H1 (cell line): ENCODE measurements at regions not wholly inside any gene's neighbourhood (a gene's known extent, or its start where the extent isn't known, plus 50 kb on each side); places are given as distances from the start of the nearest gene placed in this dataset.

Experiments
- CTCF ChIA-PET: fragments of 300-600 bp; sonication (Branson Sonifier 250); formaldehyde crosslinking; loops from one replicate; lab custom pipeline; 2021; ENCODE audit not compliant: partially characterized antibody; lab: Charles Lee
- POLR2A ChIA-PET: fragments of 300-600 bp; sonication (Branson Sonifier 250); formaldehyde crosslinking; loops from one replicate; lab custom pipeline; 2021; ENCODE audit warnings: inconsistent platforms; ENCODE audit not compliant: partially characterized antibody; lab: Charles Lee
- DNase-seq, 2 experiments: peaks; one replicate each; pipeline versions ENCODE4 v3.0.0 to v3.0.0-alpha.2; 2010 to 2022; ENCODE audit warnings: low spot score in 2 of 2, low read depth in 1 of 2, mixed read lengths in 1 of 2
- FAIRE-seq: peaks from 2 replicates; lab custom pipeline; 2011; peaks lifted over from hg19 to GRCh38; lab: Jason Lieb, UNC
- H2AFZ ChIP-seq: 2 replicates; pipeline ENCODE4 v1.8.1; 2012; ENCODE audit warnings: low read length, inconsistent platforms
- H2AK5ac ChIP-seq: 2 replicates; pipeline ENCODE4 v1.6.1; 2013; ENCODE audit warnings: low read depth, low read length
- H2BK120ac ChIP-seq: replicated peaks from 2 replicates; pipeline ENCODE3; 2013; ENCODE audit warnings: low read depth, low read length, inconsistent platforms
- H2BK12ac ChIP-seq: 2 replicates; pipeline ENCODE4 v1.6.1; 2013; ENCODE audit warnings: low read depth, low read length
- H2BK15ac ChIP-seq: 2 replicates; pipeline ENCODE4 v1.6.1; 2013; ENCODE audit warnings: low read length
- H2BK20ac ChIP-seq: 2 replicates; pipeline ENCODE4 v1.6.1; 2013; ENCODE audit warnings: low read length
- H2BK5ac ChIP-seq: 2 replicates; pipeline ENCODE4 v1.6.1; 2013; ENCODE audit warnings: low read depth, low read length
- H3K14ac ChIP-seq: 2 replicates; pipeline ENCODE4 v1.6.1; 2013; ENCODE audit warnings: inconsistent platforms; ENCODE audit not compliant: insufficient read length
- H3K18ac ChIP-seq: 2 replicates; pipeline ENCODE4 v1.6.1; 2013; ENCODE audit warnings: low read length; ENCODE audit errors: extremely low read depth
- H3K23ac ChIP-seq: 2 replicates; pipeline ENCODE4 v1.6.1; 2013; ENCODE audit warnings: inconsistent platforms; ENCODE audit not compliant: insufficient read length
- H3K23me2 ChIP-seq: 2 replicates; pipeline ENCODE4 v1.6.1; 2013; ENCODE audit warnings: low read depth, low read length
- H3K27ac ChIP-seq: 2 replicates; pipeline ENCODE4 v1.6.1; 2011; ENCODE audit warnings: low read depth, low read length, inconsistent platforms
- H3K27me3 ChIP-seq, 4 experiments: replicated peaks in 1 of 4; 1 replicate in 1 of 4; 2 replicates in 3 of 4; pipeline versions ENCODE4 v1.6.1 to v1.8.1; 2011 to 2013; ENCODE audit warnings: low read length in 3 of 4, mild to moderate bottlenecking in 3 of 4, inconsistent platforms in 2 of 4, mixed read lengths in 2 of 4, moderate library complexity in 1 of 4; ENCODE audit not compliant: control insufficient read depth in 3 of 4, insufficient read depth in 3 of 4; ENCODE audit errors: extremely low read depth in 1 of 4
- H3K36me3 ChIP-seq, 4 experiments: 2 replicates each; pipeline versions ENCODE4 v1.6.1 to v1.8.1; 2011 to 2013; ENCODE audit warnings: mild to moderate bottlenecking in 4 of 4, low read length in 3 of 4, moderate library complexity in 2 of 4, control low read depth in 1 of 4, inconsistent platforms in 1 of 4; ENCODE audit not compliant: insufficient read depth in 4 of 4, control insufficient read depth in 2 of 4
- H3K4ac ChIP-seq: replicated peaks from 2 replicates; pipeline ENCODE3; 2013; ENCODE audit warnings: low read length, low read depth, mixed read lengths, inconsistent platforms; ENCODE audit not compliant: insufficient read length
- H3K4me1 ChIP-seq, 4 experiments: replicated peaks in 1 of 4; 1 replicate in 1 of 4; 2 replicates in 3 of 4; pipeline versions ENCODE4 v1.6.1 to v1.8.1; 2011 to 2013; ENCODE audit warnings: low read length in 3 of 4, inconsistent platforms in 2 of 4, mixed read lengths in 1 of 4; ENCODE audit not compliant: insufficient read depth in 4 of 4, control insufficient read depth in 3 of 4
- H3K4me2 ChIP-seq, 2 experiments: 2 replicates each; pipeline versions ENCODE4 v1.6.1 to v1.8.1; 2011 to 2013; ENCODE audit warnings: low read depth in 2 of 2, low read length in 2 of 2, control low read depth in 1 of 2, inconsistent platforms in 1 of 2, mild to moderate bottlenecking in 1 of 2; ENCODE audit not compliant: insufficient read depth in 1 of 2
- H3K4me3 ChIP-seq, 4 experiments: fragments of 200-600, 300-600 bp in 1 of 4; sonication (generic), shearing (Covaris generic), sonication (Bioruptor Twin) in 1 of 4; 2 replicates each; pipeline versions ENCODE4 v1.5.1 to v1.8.1; 2011 to 2016; ENCODE audit warnings: low read length in 4 of 4, low read depth in 3 of 4, control low read depth in 2 of 4, inconsistent platforms in 2 of 4, mild to moderate bottlenecking in 2 of 4, mixed read lengths in 1 of 4, moderate library complexity in 1 of 4; ENCODE audit not compliant: insufficient read depth in 2 of 4; ENCODE audit errors: extremely low read depth in 1 of 4
- H3K56ac ChIP-seq: replicated peaks from 2 replicates; pipeline ENCODE3; 2013; ENCODE audit warnings: low read depth, mild to moderate bottlenecking, mixed read lengths, low read length, inconsistent platforms; ENCODE audit not compliant: insufficient read length
- H3K79me1 ChIP-seq: 2 replicates; pipeline ENCODE4 v1.6.1; 2013; ENCODE audit warnings: low read depth, low read length, control low read depth
- H3K79me2 ChIP-seq, 2 experiments: 2 replicates each; pipeline versions ENCODE4 v1.6.1 to v1.8.1; 2012 to 2013; ENCODE audit warnings: low read length in 2 of 2, mild to moderate bottlenecking in 2 of 2, inconsistent platforms in 1 of 2; ENCODE audit not compliant: insufficient read depth in 2 of 2, control insufficient read depth in 1 of 2
- H3K9ac ChIP-seq, 4 experiments: replicated peaks in 1 of 4; 1 replicate in 1 of 4; 2 replicates in 3 of 4; pipeline versions ENCODE4 v1.6.1 to v1.8.1; 2011 to 2013; ENCODE audit warnings: low read depth in 3 of 4, low read length in 3 of 4, control low read depth in 2 of 4, mild to moderate bottlenecking in 2 of 4, moderate library complexity in 2 of 4, inconsistent platforms in 1 of 4; ENCODE audit errors: extremely low read depth in 1 of 4
- H3K9me3 ChIP-seq, 2 experiments: 2 replicates each; pipeline versions ENCODE4 v1.6.1 to v1.8.1; 2012 to 2013; ENCODE audit warnings: mild to moderate bottlenecking in 2 of 2, moderate library complexity in 2 of 2, control low read depth in 1 of 2, inconsistent platforms in 1 of 2, low read depth in 1 of 2, low read length in 1 of 2, mixed read lengths in 1 of 2; ENCODE audit not compliant: insufficient read depth in 2 of 2
- H4K20me1 ChIP-seq, 2 experiments: replicated peaks in 1 of 2; 2 replicates each; pipeline versions ENCODE3 to v1.8.1; 2011 to 2013; ENCODE audit warnings: inconsistent platforms in 2 of 2, low read length in 2 of 2, mild to moderate bottlenecking in 1 of 2; ENCODE audit not compliant: insufficient read depth in 2 of 2, control insufficient read depth in 1 of 2
- H4K5ac ChIP-seq: 2 replicates; pipeline ENCODE4 v1.6.1; 2013; ENCODE audit warnings: low read length, low read depth, mixed read lengths, inconsistent platforms; ENCODE audit not compliant: insufficient read length
- H4K8ac ChIP-seq: 2 replicates; pipeline ENCODE4 v1.8.0; 2013; ENCODE audit warnings: mild to moderate bottlenecking, moderate library complexity, low read length, inconsistent platforms; ENCODE audit not compliant: insufficient read depth; ENCODE audit errors: extremely low read depth
- H4K91ac ChIP-seq: replicated peaks from 2 replicates; pipeline ENCODE3; 2013; ENCODE audit warnings: low read length, mixed read lengths, inconsistent platforms; ENCODE audit not compliant: insufficient read length
- BCL11A ChIP-seq, 2 experiments: IDR thresholded peaks; one replicate each; pipeline ENCODE4 v1.6.1; 2011; ENCODE audit warnings: low read depth in 2 of 2, low read length in 2 of 2, mild to moderate bottlenecking in 2 of 2
- KDM4A ChIP-seq: IDR thresholded peaks from one replicate; pipeline ENCODE4 v1.7.1; 2012; ENCODE audit warnings: low read depth, mild to moderate bottlenecking, moderate library complexity, low read length, inconsistent platforms; ENCODE audit not compliant: severe bottlenecking
- SP4 ChIP-seq: IDR thresholded peaks from 2 replicates; pipeline ENCODE4 v1.6.1; 2012; ENCODE audit warnings: low read length, inconsistent platforms
- WGBS, 2 experiments: shearing (Covaris generic) in 1 of 2; methylation state at CpG; one replicate each; pipeline versions ENCODE4 v1.1.6 to v1.1.7; 2013 to 2015; ENCODE audit warnings: low lambda C conversion rate in 2 of 2, mixed read lengths in 2 of 2, inconsistent platforms in 1 of 2, low coverage in 1 of 2, missing lambda C conversion rate in 1 of 2; ENCODE audit not compliant: insufficient replicate concordance in 2 of 2, insufficient coverage in 1 of 2, insufficient read length in 1 of 2; ENCODE audit errors: extremely low coverage in 1 of 2, missing lambda C conversion rate in 1 of 2; 5-methylcytosine and 5-hydroxymethylcytosine counted together

DNA sequence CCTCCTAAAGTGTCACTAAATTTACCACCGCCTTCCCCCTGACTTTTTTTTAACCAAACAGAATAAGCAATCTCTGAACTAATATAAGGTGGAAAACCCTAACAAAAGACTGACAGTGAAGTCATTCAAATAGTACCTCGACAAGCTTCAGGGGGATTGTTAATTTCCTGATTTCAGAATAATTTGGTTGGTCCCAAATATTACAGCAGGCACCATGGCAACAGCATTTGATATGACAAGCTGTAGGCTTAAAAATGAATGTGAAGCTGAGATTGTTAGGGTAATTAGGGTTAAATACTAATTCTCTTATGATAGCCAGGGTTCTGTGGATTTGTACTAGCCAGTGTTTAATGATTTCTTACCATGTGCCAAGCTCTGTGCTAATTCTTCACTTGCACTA lies 63.5 kb upstream of the GOLGA8B start:
- FAIRE-seq: no peak
- POLR2A ChIA-PET: interaction anchor here (0.6 kb wide), 1 partner anchor 13 kb away, joined by 3 read pairs; no protein-coding TSS in a partner anchor

More for the DNA sequence above, 63.5 kb upstream of the GOLGA8B start:
- Histone ChIP-seq H3K27ac (no peak overlapping the region), H4K5ac (no peak overlapping the region), H3K4me1 (peaks cover 0 to 4% (median 1%) of the 10 kb centered on the region in 4 experiments; a peak in 4 of 7 replicates), H2AFZ (no peak overlapping the region), H3K79me1 (no peaks in the 10 kb centered on the region), H2BK15ac (no peak overlapping the region), H2BK120ac (no peak overlapping the region), H3K14ac (no peak overlapping the region), H4K8ac (no peak overlapping the region), H3K23ac (no peak overlapping the region), H2BK12ac (no peak overlapping the region), H2BK5ac (no peak overlapping the region), H3K4me2 (no peak overlapping the region), H3K27me3 (no peaks in the 10 kb centered on the region), H3K56ac (no peak overlapping the region), H3K79me2 (no peaks in the 10 kb centered on the region), H3K9me3 (no peaks in the 10 kb centered on the region), H3K23me2 (no peaks in the 10 kb centered on the region), H2BK20ac (no peak overlapping the region), H4K91ac (no peak overlapping the region), H2AK5ac (no peak overlapping the region), H3K4me3 (no peak overlapping the region), H3K18ac (no peak overlapping the region), H3K36me3 (no peaks in the 10 kb centered on the region), H3K4ac (no peak overlapping the region), H4K20me1 (no peaks in the 10 kb centered on the region), H3K9ac (no peak overlapping the region)
- CTCF ChIA-PET: interaction anchor here (1.6 kb wide), 1 partner anchor 23 kb away, joined by 4 read pairs; no protein-coding TSS in a partner anchor
- 83% methylated on average over 2 of the region's 2 CpGs; no CpG with 5 or more reads in 1 of the 2 experiments for WGBS, 2 experiments
- TF ChIP-seq BCL11A (IDR thresholded peaks at IDR 0.05; ENCODE audit: low read depth in 2 of 2, low read length in 2 of 2) (no peak), KDM4A (no peak), SP4 (no peak)
- no peak for DNase-seq
